HUES64 (cell line): ENCODE measurements at regions not wholly inside any gene's neighbourhood (a gene's known extent, or its start where the extent isn't known, plus 50 kb on each side); places are given as distances from the start of the nearest gene placed in this dataset.

ENCODE experiments used
- H3K27ac ChIP-seq: 2 replicates; pipeline ENCODE4 v1.7.0; 2013; ENCODE audit warnings: low read depth, low read length, inconsistent platforms
- H3K27me3 ChIP-seq: 2 replicates; pipeline ENCODE4 v1.6.1; 2013; ENCODE audit warnings: mild to moderate bottlenecking, low read length; ENCODE audit not compliant: insufficient read depth
- H3K36me3 ChIP-seq: 2 replicates; pipeline ENCODE4 v1.6.1; 2013; ENCODE audit warnings: mild to moderate bottlenecking, low read length; ENCODE audit not compliant: insufficient read depth
- H3K4me1 ChIP-seq: 2 replicates; pipeline ENCODE4 v1.6.1; 2013; ENCODE audit warnings: mild to moderate bottlenecking, low read length, moderate library complexity; ENCODE audit not compliant: insufficient read depth
- H3K4me3 ChIP-seq: 2 replicates; pipeline ENCODE4 v1.5.1; 2013; ENCODE audit warnings: mild to moderate bottlenecking, low read length, moderate library complexity
- H3K9ac ChIP-seq: 2 replicates; pipeline ENCODE4 v1.6.1; 2013; ENCODE audit warnings: mild to moderate bottlenecking, low read depth, low read length
- H3K9me3 ChIP-seq: 2 replicates; pipeline ENCODE4 v1.6.1; 2013; ENCODE audit warnings: low read depth, low read length; ENCODE audit not compliant: insufficient read depth
- WGBS: fragments of 150-250, 120-280 bp; methylation state at CpG from one replicate; pipeline ENCODE4 v1.1.7; 2013; ENCODE audit warnings: missing lambda C conversion rate; 5-methylcytosine and 5-hydroxymethylcytosine counted together

DNA sequence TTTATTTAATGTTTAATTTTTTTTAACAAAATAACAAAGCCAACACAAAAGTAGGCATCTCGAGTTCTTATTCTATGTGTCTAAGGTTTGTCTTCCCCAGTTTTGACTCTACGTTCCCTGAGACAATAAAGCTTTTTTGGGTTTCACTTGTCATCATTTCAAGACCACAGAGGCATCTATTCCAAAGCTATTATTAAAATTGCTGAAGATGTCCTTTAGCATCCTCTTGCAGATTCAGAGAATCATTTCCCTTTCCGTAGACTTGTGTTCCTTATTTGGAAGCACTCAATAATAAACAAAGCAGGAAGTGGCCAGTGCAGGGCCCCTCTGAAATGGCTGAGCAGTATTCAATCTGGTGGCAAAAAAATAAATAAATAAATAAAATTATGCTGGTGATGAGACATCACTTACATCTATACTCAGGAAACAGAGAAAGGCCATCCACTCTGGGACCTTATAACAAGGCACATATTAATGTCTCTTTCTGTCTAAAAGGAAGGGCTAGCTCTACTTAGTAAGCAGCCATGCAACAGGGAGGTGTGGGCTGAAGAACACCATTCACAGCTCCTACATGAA is 362.3 kb downstream of the WDR72 start:
- WGBS = 91% methylated on average over 3 of the region's 3 CpGs
- no peaks in the 10 kb centered on the region for H3K27me3 ChIP-seq

DNA sequence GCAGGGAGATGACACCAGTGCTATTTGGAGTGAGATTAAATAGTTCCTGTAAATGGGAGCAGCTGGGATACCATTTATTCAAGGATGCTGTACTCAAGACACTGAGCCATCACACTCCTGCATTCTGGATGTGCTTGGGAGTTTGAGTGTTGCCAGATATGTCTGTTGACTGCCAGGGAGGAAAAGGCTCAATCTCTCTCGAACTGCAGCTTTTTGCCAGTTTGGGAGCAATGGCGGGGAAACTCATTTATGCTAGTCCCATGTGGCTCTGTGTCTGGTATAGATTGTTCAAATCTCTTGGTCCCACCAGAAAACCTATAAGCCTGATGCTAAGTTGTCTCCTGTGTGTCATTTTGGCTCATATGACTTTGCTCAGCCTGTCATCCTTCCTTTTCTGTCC is 363.6 kb downstream of the WDR72 start:
- 88% methylated on average over 2 of the region's 2 CpGs for WGBS
- H3K4me1 ChIP-seq = no peaks in the 10 kb centered on the region
- H3K9me3 ChIP-seq = no peaks in the 10 kb centered on the region
- no peak overlapping the region for H3K27ac ChIP-seq
- no peaks in the 10 kb centered on the region for H3K36me3 ChIP-seq
- no peak overlapping the region for H3K9ac ChIP-seq
- no peak overlapping the region for H3K4me3 ChIP-seq
- H3K27me3 ChIP-seq = no peaks in the 10 kb centered on the region

More for the DNA sequence above, 362.3 kb downstream of the WDR72 start:
- no peaks in the 10 kb centered on the region for H3K9me3 ChIP-seq
- H3K27ac ChIP-seq = no peak overlapping the region
- H3K36me3 ChIP-seq = no peaks in the 10 kb centered on the region
- H3K4me3 ChIP-seq = no peak overlapping the region
- no peak overlapping the region for H3K9ac ChIP-seq
- H3K4me1 ChIP-seq = no peaks in the 10 kb centered on the region

DNA sequence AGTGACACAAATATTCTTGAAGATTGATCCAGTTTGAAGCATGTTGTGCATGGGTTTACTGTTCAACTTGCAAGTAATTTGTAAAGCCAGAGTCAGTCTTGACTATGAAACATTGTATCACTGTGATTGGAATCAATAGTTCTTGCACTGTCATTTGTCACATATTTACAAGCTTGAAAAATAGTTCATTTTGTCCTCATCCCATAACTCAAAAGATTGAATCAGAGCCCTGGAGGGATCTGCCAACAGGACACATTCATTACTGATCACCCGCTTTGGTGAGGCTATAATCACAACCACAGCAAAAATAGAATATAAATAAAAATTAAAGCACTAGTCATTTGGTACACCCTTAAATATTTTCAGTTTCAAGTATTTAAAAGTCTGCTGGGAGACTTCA is 368.9 kb downstream of the WDR72 start:
- Histone ChIP-seq H3K4me3 (no peak overlapping the region), H3K4me1 (no peaks in the 10 kb centered on the region), H3K27me3 (no peaks in the 10 kb centered on the region), H3K9me3 (no peaks in the 10 kb centered on the region), H3K27ac (no peak overlapping the region), H3K9ac (no peak overlapping the region), H3K36me3 (no peaks in the 10 kb centered on the region)
- WGBS = 100% methylated on average over 1 of the region's 1 CpG

DNA sequence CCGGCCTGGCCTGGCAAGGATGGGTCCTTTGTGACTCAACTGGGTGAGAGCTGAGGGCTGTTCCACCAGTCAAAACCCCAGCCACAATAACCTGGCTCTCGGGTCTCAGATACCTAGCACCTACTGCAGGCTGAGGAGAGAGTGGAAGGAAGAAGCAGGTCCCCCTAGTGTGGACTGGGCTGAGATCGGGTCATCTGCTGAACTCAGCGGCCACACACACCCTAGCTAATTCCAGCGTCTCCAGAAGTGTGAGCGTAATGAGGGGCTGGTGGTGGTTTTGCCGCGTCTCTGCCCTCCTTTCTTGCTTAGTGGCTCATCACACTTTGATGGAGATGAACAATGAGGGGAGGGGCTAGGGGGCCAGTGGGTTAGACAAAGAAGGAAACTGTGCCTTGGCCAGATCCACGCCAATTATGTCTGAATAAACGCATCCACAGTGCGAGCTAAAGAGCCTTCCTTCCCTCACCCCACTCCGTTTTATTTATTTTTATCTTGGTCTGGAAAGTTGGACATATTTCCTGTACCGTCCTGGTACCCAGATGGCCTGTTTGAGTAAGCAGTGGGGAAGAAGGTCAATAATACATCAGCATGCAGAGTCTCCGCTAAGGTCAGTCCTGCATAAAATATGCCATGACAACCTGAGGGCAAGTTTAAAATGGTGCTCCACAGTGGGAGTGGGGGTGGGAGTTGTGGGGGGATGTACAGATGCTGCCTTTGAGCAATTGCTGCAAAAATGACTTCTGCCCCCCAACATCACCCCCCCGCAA is 370.0 kb downstream of the WDR72 start:
- Histone ChIP-seq H3K9me3 (no peaks in the 10 kb centered on the region), H3K4me3 (no peak overlapping the region), H3K9ac (no peak overlapping the region), H3K27ac (no peak overlapping the region), H3K4me1 (no peaks in the 10 kb centered on the region), H3K27me3 (no peaks in the 10 kb centered on the region), H3K36me3 (no peaks in the 10 kb centered on the region)
- 92% methylated on average over 14 of the region's 15 CpGs for WGBS

DNA sequence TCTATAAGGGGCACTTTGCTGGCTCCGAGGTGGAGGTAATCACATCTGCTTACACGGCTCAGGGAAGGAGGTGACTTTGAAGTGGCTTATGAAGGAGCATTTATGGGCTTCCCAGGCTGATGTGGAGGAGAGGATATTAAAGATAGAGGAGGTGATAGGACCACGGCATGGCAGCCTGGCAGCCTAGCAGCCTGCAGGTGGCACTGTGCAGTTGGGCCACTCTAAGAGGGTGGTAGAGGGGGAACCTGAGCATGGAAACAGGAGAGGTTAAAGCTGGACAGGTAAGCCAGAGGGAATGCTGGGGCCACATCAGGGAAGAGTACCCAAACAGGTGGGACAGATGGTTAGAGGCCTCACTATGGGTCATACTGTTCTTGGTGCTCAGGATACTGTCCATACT is 375.0 kb downstream of the WDR72 start:
- Histone ChIP-seq H3K4me3 (no peak overlapping the region), H3K27me3 (no peaks in the 10 kb centered on the region), H3K9me3 (no peaks in the 10 kb centered on the region), H3K27ac (no peak overlapping the region), H3K36me3 (no peaks in the 10 kb centered on the region), H3K4me1 (no peaks in the 10 kb centered on the region), H3K9ac (no peak overlapping the region)
- 78% methylated on average over 3 of the region's 3 CpGs for WGBS

DNA sequence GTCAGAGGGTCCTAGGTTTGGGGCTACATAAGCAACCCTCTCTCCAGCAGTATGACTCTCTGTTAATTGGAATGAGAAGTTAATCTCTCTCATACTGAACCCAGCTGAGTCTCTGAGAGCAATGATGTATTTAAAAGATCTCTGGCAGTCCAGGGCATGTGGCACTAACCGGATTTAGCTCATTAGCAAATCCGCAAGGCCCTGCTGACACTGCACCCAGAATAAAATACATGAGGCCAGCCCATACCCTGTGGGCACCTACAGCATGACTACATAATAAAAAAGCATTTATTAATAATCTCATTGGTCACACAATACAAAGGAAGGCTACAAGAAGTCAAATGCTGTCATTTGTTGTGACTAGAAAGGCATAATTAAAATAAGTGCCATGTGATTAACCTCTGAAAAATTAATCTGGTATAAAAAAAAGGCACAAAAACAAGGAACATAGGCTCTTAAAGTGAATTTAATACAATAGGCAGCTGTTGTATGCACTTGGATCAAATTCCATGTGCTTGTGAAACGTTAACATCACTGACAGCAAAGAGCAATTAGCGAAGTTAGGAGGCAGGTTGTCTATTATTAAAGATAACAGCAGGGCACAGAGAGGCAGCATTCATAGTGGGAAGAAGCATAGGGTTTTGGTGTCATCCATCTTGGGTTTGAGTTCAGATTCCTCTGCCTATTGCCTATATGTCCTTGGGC is 381.2 kb downstream of the WDR72 start:
- H3K27me3 ChIP-seq = no peaks in the 10 kb centered on the region
- H3K36me3 ChIP-seq = no peaks in the 10 kb centered on the region
- peaks cover 4% of the 10 kb centered on the region; the same call in 1 of the 2 replicates for H3K4me1 ChIP-seq
- H3K4me3 ChIP-seq = no peak overlapping the region
- WGBS = 90% methylated on average over 4 of the region's 4 CpGs
- no peaks in the 10 kb centered on the region for H3K9me3 ChIP-seq
- no peak overlapping the region for H3K9ac ChIP-seq
- no peak overlapping the region for H3K27ac ChIP-seq

DNA sequence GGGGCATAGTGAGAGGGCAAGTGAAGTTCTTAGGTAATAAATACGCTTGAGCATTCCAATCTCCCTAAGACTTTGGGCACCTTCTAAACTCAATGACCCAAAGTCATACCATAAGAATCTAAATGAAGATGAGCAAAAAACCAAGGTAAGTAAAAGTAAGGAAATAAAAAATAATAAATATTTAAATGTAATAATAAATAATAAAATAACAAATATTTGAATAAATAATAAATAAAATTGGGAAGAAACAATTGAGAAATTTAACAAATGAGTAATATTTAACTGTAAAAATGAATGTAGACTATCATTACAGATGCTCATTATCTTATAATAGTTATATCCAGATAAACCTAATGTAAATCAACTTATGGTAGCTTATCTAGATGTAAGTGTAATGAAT is 391.7 kb downstream of the WDR72 start:
- Histone ChIP-seq H3K36me3 (no peaks in the 10 kb centered on the region), H3K9me3 (peaks cover 14% of the 10 kb centered on the region; the same call in 1 of the 2 replicates), H3K27me3 (no peaks in the 10 kb centered on the region), H3K4me3 (no peak overlapping the region), H3K4me1 (no peaks in the 10 kb centered on the region), H3K27ac (no peak overlapping the region), H3K9ac (no peak overlapping the region)
- no CpG with 5 or more reads among the region's 1 CpG for WGBS

DNA sequence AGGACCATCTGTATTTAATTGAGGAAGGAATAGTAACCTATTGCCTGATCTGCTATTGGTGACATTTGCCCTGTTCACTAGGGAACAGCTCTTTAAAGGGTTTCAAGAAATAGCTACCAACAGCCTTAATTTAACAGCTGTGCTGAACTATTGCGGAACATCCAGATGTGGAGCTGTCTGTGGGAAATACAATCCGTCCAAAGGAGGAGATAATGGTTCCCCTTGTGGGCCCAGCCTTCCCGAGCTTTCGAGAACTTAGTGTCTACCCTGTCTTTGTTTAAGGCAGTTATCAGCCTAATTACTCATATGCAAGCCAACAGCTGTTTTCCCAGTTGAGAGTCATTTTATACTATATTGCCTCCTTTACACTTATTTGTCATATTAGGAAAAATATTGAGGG is 398.6 kb downstream of the WDR72 start:
- Histone ChIP-seq H3K4me3 (no peak overlapping the region), H3K27ac (no peak overlapping the region), H3K27me3 (no peaks in the 10 kb centered on the region), H3K9me3 (no peaks in the 10 kb centered on the region), H3K9ac (no peak overlapping the region), H3K4me1 (no peaks in the 10 kb centered on the region), H3K36me3 (no peaks in the 10 kb centered on the region)
- 91% methylated on average over 4 of the region's 4 CpGs for WGBS

DNA sequence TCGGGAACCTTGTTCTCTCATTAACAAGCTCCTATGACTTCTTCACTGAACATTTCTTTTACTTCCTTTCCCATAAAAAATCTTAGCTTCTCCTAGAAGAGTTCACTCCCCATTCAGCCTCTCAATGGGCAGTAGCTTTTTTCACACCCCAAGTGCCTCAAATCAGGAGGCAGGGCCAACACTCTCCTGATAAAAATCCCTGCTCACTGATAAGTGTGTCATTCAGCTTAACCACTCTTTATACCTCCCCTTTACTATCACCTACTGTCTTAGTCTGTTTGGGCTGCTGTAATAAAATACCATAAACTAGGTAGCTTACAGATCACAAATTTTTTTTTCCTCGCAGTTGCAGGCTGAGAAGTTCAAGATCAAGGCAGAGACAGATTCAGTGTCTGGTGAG is 400.4 kb downstream of the WDR72 start:
- H3K9ac ChIP-seq = no peak overlapping the region
- H3K4me3 ChIP-seq = no peak overlapping the region
- H3K27ac ChIP-seq = no peak overlapping the region
- no peaks in the 10 kb centered on the region for H3K9me3 ChIP-seq
- WGBS = 92% methylated on average over 2 of the region's 2 CpGs
- no peaks in the 10 kb centered on the region for H3K27me3 ChIP-seq
- no peaks in the 10 kb centered on the region for H3K36me3 ChIP-seq
- H3K4me1 ChIP-seq = no peaks in the 10 kb centered on the region

DNA sequence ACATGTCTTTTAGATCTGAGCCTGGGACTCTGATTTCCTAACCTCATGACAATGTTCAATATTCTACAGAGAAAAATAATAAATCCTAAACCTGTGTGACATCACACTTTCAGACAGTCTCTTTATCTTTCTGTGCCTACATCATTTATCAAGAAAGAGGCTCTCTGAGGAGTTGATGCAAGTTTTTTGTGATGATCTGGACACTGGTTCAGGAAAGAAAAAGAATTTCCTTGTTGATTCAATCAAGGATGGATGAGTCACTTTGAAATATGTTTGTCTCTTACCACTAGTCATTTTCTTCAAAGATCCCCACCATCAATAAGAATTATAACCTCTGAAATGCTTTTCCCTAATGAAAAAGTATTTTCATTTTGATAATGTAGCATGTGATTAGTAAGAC is 404.6 kb downstream of the WDR72 start:
- H3K27ac ChIP-seq = no peak overlapping the region
- no peak overlapping the region for H3K9ac ChIP-seq
- no peak overlapping the region for H3K4me3 ChIP-seq
- no peaks in the 10 kb centered on the region for H3K9me3 ChIP-seq
- H3K27me3 ChIP-seq = no peaks in the 10 kb centered on the region
- no peaks in the 10 kb centered on the region for H3K36me3 ChIP-seq
- no peaks in the 10 kb centered on the region for H3K4me1 ChIP-seq

DNA sequence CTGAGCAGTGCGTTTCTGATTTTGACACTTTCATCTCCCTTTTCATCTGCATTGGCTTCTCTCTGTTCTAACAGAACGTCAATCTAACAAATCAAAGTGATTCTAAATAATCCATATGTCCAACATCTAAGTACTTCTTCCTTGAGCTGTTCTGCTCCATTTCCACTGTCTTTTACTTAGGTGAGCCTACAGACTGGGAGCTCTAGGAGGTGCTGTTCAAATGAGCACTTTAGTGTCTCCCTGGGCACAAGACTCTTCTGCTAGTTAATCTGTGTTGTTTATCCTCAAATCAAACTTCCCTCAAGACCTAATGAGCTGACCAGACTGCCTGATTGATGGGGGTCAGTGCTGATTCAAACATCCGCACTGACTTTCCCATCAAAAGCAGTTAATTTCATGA is 408.1 kb downstream of the WDR72 start:
- Histone ChIP-seq H3K36me3 (no peaks in the 10 kb centered on the region), H3K9me3 (no peaks in the 10 kb centered on the region), H3K27me3 (no peaks in the 10 kb centered on the region), H3K4me3 (no peak overlapping the region), H3K9ac (no peak overlapping the region), H3K4me1 (no peaks in the 10 kb centered on the region), H3K27ac (no peak overlapping the region)
- WGBS = 92% methylated on average over 2 of the region's 3 CpGs
